GM23338 (cell line): ENCODE measurements at regions not wholly inside any gene's neighbourhood (a gene's known extent, or its start where the extent isn't known, plus 50 kb on each side); places are given as distances from the start of the nearest gene placed in this dataset.

Experiments
- CREB1 ChIP-seq: fragments of 250-450 bp; sonication (Bioruptor Pico); IDR thresholded peaks from 2 replicates; pipeline ENCODE4 v1.5.0; 2020; ENCODE audit warnings: low read depth, mild to moderate bottlenecking, moderate library complexity
- EZH2 ChIP-seq: fragments of 200-600 bp; sonication (generic); IDR thresholded peaks from one replicate; pipeline ENCODE4 v1.8.0; 2017; ENCODE audit warnings: antibody characterized with exemption, mild to moderate bottlenecking, low read depth; ENCODE audit not compliant: unreplicated experiment
- EZH2phosphoT487 ChIP-seq: fragments of 200-600 bp; sonication (generic); IDR thresholded peaks from one replicate; pipeline ENCODE4 v1.8.1; 2018; ENCODE audit warnings: antibody characterized with exemption; ENCODE audit not compliant: unreplicated experiment
- JUNB ChIP-seq: IDR thresholded peaks from one replicate; pipeline ENCODE4 v1.6.1; 2016; ENCODE audit warnings: antibody characterized with exemption; ENCODE audit not compliant: unreplicated experiment
- NANOG ChIP-seq: IDR thresholded peaks from 2 replicates; pipeline ENCODE4 v1.6.1; 2016; ENCODE audit warnings: antibody characterized with exemption, borderline replicate concordance
- POLR2AphosphoS5 ChIP-seq: IDR thresholded peaks from 2 replicates; pipeline ENCODE4 v1.6.1; 2016; ENCODE audit warnings: antibody characterized with exemption, low read depth
- STAT1 ChIP-seq: IDR thresholded peaks from one replicate; pipeline ENCODE4 v1.6.1; 2016; ENCODE audit warnings: antibody characterized with exemption; ENCODE audit not compliant: unreplicated experiment
- ZNF331 ChIP-seq: fragments of 250-450 bp; sonication (Bioruptor Pico); IDR thresholded peaks from 2 replicates; pipeline ENCODE4 v1.5.0; 2020; ENCODE audit warnings: low read depth, mild to moderate bottlenecking, moderate library complexity
- TF ChIP-seq, protein P1 (sequence below), 2 experiments: fragments of 200-600 bp in 1 of 2; sonication (generic) in 1 of 2; conservative IDR thresholded peaks; 2 replicates each; pipeline versions ENCODE4 v1.5.1 to v1.6.1; 2016 to 2017; ENCODE audit warnings: antibody characterized with exemption in 2 of 2, low read depth in 2 of 2, mild to moderate bottlenecking in 2 of 2, moderate library complexity in 1 of 2
- TF ChIP-seq, protein P2 (sequence below): IDR thresholded peaks from one replicate; pipeline ENCODE4 v1.6.1; 2018; ENCODE audit warnings: antibody characterized with exemption; ENCODE audit not compliant: unreplicated experiment
- TF ChIP-seq, protein P3 (sequence below): fragments of 250-450 bp; sonication (Bioruptor Pico); IDR thresholded peaks from 2 replicates; pipeline ENCODE4 v1.5.0; 2020; ENCODE audit warnings: mild to moderate bottlenecking, moderate library complexity
- TF ChIP-seq, protein P4 (sequence below): IDR thresholded peaks from 2 replicates; pipeline ENCODE4 v1.6.1; 2016; ENCODE audit warnings: antibody characterized with exemption

DNA sequence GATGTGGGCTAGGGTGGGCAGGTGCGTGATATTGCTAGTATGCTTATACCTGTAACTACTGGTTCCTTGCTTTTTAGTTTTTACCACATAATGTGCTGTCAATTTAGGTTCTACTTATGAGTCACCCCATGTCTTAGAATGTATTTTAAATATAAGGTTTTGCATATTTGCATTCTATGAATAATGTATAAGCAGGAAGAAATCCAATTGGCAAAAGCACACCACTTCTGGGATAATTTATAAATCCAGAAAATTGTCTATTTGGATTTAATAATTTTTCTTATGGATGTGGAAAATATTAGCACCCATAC is 421.6 kb downstream of the PCDH7 start:
- TF ChIP-seq, protein P1, sequence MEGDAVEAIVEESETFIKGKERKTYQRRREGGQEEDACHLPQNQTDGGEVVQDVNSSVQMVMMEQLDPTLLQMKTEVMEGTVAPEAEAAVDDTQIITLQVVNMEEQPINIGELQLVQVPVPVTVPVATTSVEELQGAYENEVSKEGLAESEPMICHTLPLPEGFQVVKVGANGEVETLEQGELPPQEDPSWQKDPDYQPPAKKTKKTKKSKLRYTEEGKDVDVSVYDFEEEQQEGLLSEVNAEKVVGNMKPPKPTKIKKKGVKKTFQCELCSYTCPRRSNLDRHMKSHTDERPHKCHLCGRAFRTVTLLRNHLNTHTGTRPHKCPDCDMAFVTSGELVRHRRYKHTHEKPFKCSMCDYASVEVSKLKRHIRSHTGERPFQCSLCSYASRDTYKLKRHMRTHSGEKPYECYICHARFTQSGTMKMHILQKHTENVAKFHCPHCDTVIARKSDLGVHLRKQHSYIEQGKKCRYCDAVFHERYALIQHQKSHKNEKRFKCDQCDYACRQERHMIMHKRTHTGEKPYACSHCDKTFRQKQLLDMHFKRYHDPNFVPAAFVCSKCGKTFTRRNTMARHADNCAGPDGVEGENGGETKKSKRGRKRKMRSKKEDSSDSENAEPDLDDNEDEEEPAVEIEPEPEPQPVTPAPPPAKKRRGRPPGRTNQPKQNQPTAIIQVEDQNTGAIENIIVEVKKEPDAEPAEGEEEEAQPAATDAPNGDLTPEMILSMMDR (conservative IDR thresholded peaks at IDR 0.05; ENCODE audit: low read depth in 2 of 2): no peak
- TF ChIP-seq, protein P2, sequence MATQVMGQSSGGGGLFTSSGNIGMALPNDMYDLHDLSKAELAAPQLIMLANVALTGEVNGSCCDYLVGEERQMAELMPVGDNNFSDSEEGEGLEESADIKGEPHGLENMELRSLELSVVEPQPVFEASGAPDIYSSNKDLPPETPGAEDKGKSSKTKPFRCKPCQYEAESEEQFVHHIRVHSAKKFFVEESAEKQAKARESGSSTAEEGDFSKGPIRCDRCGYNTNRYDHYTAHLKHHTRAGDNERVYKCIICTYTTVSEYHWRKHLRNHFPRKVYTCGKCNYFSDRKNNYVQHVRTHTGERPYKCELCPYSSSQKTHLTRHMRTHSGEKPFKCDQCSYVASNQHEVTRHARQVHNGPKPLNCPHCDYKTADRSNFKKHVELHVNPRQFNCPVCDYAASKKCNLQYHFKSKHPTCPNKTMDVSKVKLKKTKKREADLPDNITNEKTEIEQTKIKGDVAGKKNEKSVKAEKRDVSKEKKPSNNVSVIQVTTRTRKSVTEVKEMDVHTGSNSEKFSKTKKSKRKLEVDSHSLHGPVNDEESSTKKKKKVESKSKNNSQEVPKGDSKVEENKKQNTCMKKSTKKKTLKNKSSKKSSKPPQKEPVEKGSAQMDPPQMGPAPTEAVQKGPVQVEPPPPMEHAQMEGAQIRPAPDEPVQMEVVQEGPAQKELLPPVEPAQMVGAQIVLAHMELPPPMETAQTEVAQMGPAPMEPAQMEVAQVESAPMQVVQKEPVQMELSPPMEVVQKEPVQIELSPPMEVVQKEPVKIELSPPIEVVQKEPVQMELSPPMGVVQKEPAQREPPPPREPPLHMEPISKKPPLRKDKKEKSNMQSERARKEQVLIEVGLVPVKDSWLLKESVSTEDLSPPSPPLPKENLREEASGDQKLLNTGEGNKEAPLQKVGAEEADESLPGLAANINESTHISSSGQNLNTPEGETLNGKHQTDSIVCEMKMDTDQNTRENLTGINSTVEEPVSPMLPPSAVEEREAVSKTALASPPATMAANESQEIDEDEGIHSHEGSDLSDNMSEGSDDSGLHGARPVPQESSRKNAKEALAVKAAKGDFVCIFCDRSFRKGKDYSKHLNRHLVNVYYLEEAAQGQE: no peak
- TF ChIP-seq POLR2AphosphoS5 (no peak), EZH2phosphoT487 (no peak), EZH2 (no peak), NANOG (no peak), JUNB (no peak), CREB1 (CRISPR knock-in tag) (no peak), ZNF331 (CRISPR knock-in tag) (no peak), STAT1 (no peak)
- TF ChIP-seq, protein P3, sequence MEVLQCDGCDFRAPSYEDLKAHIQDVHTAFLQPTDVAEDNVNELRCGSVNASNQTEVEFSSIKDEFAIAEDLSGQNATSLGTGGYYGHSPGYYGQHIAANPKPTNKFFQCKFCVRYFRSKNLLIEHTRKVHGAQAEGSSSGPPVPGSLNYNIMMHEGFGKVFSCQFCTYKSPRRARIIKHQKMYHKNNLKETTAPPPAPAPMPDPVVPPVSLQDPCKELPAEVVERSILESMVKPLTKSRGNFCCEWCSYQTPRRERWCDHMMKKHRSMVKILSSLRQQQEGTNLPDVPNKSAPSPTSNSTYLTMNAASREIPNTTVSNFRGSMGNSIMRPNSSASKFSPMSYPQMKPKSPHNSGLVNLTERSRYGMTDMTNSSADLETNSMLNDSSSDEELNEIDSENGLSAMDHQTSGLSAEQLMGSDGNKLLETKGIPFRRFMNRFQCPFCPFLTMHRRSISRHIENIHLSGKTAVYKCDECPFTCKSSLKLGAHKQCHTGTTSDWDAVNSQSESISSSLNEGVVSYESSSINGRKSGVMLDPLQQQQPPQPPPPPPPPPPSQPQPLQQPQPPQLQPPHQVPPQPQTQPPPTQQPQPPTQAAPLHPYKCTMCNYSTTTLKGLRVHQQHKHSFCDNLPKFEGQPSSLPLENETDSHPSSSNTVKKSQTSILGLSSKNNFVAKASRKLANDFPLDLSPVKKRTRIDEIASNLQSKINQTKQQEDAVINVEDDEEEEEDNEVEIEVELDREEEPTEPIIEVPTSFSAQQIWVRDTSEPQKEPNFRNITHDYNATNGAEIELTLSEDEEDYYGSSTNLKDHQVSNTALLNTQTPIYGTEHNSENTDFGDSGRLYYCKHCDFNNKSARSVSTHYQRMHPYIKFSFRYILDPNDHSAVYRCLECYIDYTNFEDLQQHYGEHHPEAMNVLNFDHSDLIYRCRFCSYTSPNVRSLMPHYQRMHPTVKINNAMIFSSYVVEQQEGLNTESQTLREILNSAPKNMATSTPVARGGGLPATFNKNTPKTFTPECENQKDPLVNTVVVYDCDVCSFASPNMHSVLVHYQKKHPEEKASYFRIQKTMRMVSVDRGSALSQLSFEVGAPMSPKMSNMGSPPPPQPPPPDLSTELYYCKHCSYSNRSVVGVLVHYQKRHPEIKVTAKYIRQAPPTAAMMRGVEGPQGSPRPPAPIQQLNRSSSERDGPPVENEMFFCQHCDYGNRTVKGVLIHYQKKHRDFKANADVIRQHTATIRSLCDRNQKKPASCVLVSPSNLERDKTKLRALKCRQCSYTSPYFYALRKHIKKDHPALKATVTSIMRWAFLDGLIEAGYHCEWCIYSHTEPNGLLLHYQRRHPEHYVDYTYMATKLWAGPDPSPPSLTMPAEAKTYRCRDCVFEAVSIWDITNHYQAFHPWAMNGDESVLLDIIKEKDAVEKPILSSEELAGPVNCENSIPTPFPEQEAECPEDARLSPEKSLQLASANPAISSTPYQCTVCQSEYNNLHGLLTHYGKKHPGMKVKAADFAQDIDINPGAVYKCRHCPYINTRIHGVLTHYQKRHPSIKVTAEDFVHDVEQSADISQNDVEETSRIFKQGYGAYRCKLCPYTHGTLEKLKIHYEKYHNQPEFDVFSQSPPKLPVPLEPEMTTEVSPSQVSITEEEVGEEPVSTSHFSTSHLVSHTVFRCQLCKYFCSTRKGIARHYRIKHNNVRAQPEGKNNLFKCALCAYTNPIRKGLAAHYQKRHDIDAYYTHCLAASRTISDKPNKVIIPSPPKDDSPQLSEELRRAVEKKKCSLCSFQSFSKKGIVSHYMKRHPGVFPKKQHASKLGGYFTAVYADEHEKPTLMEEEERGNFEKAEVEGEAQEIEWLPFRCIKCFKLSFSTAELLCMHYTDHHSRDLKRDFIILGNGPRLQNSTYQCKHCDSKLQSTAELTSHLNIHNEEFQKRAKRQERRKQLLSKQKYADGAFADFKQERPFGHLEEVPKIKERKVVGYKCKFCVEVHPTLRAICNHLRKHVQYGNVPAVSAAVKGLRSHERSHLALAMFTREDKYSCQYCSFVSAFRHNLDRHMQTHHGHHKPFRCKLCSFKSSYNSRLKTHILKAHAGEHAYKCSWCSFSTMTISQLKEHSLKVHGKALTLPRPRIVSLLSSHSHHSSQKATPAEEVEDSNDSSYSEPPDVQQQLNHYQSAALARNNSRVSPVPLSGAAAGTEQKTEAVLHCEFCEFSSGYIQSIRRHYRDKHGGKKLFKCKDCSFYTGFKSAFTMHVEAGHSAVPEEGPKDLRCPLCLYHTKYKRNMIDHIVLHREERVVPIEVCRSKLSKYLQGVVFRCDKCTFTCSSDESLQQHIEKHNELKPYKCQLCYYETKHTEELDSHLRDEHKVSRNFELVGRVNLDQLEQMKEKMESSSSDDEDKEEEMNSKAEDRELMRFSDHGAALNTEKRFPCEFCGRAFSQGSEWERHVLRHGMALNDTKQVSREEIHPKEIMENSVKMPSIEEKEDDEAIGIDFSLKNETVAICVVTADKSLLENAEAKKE (CRISPR knock-in tag): no peak
- TF ChIP-seq, protein P4, sequence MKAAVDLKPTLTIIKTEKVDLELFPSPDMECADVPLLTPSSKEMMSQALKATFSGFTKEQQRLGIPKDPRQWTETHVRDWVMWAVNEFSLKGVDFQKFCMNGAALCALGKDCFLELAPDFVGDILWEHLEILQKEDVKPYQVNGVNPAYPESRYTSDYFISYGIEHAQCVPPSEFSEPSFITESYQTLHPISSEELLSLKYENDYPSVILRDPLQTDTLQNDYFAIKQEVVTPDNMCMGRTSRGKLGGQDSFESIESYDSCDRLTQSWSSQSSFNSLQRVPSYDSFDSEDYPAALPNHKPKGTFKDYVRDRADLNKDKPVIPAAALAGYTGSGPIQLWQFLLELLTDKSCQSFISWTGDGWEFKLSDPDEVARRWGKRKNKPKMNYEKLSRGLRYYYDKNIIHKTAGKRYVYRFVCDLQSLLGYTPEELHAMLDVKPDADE: no peak
